DMS153 (cell line): ENCODE measurements at regions not wholly inside any gene's neighbourhood (a gene's known extent, or its start where the extent isn't known, plus 50 kb on each side); places are given as distances from the start of the nearest gene placed in this dataset.

Experiments used
- DNase-seq: peaks from one replicate; lab custom pipeline; 2025; lab: John Stamatoyannopoulos, UW

GRCh38 chr2:48258481-48259149 lies 55.9 kb upstream of the FOXN2 start:
- DNase-seq = no peak

DNA sequence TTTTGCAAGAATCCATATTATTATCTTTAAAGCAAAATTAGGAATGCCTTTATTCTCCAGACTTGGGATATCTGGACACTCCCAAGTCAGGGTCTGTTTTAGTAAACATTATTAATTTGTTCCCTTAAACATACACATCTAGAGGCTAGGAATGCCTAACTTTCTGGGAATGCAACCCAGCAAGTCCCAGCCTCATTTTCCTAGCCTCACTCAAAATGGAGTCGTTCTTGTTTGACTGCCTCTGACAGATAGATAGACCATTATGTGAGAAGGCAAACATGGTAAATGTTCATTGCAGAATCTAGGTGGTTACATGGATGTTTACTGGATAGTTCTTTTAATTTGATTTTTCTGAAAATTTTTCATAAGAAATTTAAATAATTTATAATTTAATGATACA lies 54.7 kb upstream of the FOXN2 start:
- DNase-seq = no peak

GRCh38 chr2:48264627-48265026 lies 49.9 kb upstream of the FOXN2 start:
- DNase-seq = no peak
